ENCODE measurements at regions not wholly inside any gene's neighbourhood (a gene's known extent, or its start where the extent isn't known, plus 50 kb on each side); places are given as distances from the start of the nearest gene placed in this dataset.

- intact Hi-C loops (cut with micrococcal nuclease), result no loop called here
- ATAC-seq (peak; percentile 80), DNase-seq (no peak)
Measured at GRCh38 chr5:68953875-68954617, 139.8 kb upstream of the SLC30A5 start.

- intact Hi-C loops (cut with micrococcal nuclease), result no loop called here
- no peak for DNase-seq
- no peak for ATAC-seq
Measured at GRCh38 chr5:68954618-68954910, 139.2 kb upstream of the SLC30A5 start.

- no peak for DNase-seq
- intact Hi-C loops (cut with micrococcal nuclease), result no loop called here
- no peak for ATAC-seq
Measured at GRCh38 chr5:68957591-68957990, 136.2 kb upstream of the SLC30A5 start.

DNA sequence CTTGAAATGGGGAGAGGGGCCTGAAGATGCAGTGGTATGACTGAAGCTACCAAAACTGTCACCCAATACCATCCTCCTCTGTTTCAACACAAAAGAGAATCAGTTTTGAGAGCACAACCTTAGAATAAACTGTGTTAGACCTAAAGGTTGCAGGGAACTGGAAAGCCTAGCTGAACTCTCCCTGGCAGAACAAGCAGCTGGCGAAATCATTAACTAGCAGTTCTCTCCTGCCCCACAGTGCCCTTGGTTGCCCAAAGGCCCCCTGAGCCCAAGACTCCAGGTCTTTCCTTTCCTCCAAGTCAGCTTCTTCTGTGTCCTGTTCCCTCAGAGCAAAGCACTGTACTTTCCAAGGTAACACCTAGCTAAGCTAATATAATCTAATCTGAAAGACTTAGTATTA, 135.4 kb upstream of the SLC30A5 start:
- intact Hi-C loops (cut with micrococcal nuclease), result no loop called here
- DNase-seq (no peak), ATAC-seq (no peak)

- no peak for DNase-seq
- intact Hi-C loops (cut with micrococcal nuclease), result loop anchor here (10.0 kb wide), 1 partner anchor 506 kb away; no protein-coding TSS in a partner anchor
- ATAC-seq, result no peak
Measured at GRCh38 chr5:68960456-68960855, 133.4 kb upstream of the SLC30A5 start.

DNA sequence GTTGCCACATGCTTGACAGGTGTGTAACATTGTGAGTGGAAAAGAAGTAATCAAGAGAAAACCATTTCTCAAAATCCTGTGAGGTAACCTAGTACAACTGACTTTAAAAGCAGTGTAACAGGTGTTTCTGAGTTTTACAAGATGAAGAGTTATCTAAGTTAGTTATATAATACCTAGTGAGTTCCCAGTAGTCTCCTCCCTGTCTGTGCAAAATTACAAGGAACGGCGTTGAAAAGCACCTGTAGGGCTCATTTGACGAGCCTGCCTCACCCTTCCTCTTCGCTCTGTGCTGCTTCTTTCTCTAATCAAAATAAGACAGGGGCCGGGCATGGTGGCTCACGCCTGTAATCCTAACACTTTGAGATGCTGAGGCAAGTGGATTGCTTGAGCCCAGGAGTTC, 132.9 kb upstream of the SLC30A5 start:
- intact Hi-C loops (cut with micrococcal nuclease), result loop anchor here (10.0 kb wide), 1 partner anchor 506 kb away; no protein-coding TSS in a partner anchor
- ATAC-seq, result no peak

GRCh38 chr5:68961762-68962161, 132.1 kb upstream of the SLC30A5 start:
- DNase-seq, result no peak
- ATAC-seq, result no peak
- intact Hi-C loops (cut with micrococcal nuclease), result loop anchor here (10.0 kb wide), 1 partner anchor 507 kb away; no protein-coding TSS in a partner anchor

More for the DNA sequence above, 132.9 kb upstream of the SLC30A5 start:
- DNase-seq, result no peak

DNA sequence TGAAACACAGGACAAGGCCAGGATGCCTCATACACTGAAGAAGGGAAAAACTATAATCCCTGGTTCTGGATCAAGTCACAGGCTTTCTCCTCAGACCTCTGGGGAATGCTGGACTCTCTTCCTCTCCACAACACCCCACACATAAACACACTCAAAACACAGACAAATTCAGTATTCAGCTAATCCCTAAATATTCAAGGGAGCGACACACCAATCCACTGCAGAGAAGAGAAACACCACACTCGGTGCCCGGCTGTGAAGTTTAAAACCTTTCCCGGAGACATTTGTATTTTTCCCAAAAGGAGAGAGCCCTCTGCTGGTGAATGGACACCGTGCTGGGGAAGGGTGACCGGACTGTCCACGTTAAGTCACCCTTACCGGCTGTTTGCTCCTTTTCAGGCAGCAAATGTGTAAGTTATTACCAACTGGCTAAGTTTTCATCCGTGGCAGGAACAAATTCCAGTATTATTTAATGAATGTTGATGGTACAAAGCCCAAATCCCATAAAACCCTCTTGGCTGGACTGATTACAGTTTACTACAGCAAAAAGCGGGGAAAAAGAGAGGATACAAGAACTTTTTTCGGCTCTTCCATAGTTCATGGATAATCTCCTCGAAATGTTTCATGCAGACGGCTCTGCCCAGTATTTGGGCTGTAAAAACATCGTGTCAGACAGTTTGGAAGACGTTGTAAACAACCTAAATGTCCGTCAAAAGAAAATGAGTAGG, 130.9 kb upstream of the SLC30A5 start:
- intact Hi-C loops (cut with micrococcal nuclease), result loop anchor here (10.0 kb wide), 1 partner anchor 508 kb away; no protein-coding TSS in a partner anchor
- ATAC-seq, result peak; percentile 94
- DNase-seq, result peak; percentile 62

DNA sequence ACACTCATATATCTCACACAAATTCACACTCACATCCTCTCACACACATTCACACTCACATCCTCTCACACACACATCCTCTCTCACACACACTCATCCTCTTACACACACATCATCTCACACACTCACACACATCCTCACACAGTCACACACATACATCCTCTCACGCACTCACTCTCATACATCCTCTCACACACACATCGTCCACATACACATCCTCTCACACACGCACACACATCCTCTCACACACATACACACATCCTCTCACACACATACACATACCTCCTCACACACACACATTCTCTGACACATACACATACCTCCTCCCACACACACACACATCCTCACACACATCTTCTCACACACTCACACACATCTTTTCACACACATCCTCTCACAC, 129.1 kb upstream of the SLC30A5 start:
- ATAC-seq (no peak), DNase-seq (no peak)
- intact Hi-C loops (cut with micrococcal nuclease), result loop anchor here (10.0 kb wide), 1 partner anchor 510 kb away; no protein-coding TSS in a partner anchor

- DNase-seq (no peak), ATAC-seq (no peak)
- intact Hi-C loops (cut with micrococcal nuclease), result loop anchor here (10.0 kb wide), 1 partner anchor 511 kb away; no protein-coding TSS in a partner anchor
Measured at GRCh38 chr5:68965926-68966325, 127.9 kb upstream of the SLC30A5 start.

DNA sequence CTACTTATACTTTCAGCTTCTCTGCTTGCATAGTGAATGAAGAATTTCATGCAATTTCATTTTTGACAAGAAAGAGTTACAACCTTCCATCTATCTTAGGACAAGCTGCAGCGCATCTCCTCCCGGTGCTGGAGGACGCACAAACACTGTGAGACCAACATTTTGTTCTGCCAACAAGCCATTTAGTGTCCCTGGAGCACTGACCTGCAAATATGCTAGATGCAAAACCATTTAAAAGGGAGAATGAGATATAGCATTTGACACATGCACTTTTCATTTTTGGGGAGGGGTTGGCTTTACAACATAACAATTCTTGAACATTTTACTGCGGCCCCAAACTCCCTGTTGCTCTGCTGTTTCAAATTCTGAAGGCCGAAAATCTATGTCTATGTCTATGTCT, 127.2 kb upstream of the SLC30A5 start:
- ATAC-seq (no peak), DNase-seq (no peak)
- intact Hi-C loops (cut with micrococcal nuclease), result loop anchor here (10.0 kb wide), 1 partner anchor 512 kb away; no protein-coding TSS in a partner anchor

- DNase-seq, result no peak
- ATAC-seq, result no peak
- intact Hi-C loops (cut with micrococcal nuclease), result loop anchor here (10.0 kb wide), 1 partner anchor 514 kb away; no protein-coding TSS in a partner anchor
Measured at GRCh38 chr5:68968429-68968828, 125.4 kb upstream of the SLC30A5 start.

DNA sequence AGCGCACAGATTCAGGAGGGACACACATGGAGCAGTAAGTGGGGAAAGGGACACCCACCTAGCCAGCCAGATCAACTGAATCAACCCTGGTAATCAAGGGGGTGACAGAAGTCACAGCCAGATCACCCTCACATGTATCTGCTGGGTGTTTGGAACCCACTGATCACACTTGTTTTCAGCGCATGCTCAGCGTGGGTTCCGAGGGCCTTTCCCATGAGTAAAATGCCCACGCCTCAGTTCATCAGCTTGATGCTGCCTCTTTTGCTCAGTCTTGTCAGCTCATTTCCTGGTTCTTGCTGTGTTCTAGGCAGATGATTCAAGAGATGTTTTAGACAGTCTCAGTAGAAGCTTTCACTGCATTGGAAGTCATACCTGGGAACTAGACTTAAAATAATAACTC, 123.2 kb upstream of the SLC30A5 start:
- DNase-seq (no peak), ATAC-seq (no peak)
- intact Hi-C loops (cut with micrococcal nuclease), result no loop called here

DNA sequence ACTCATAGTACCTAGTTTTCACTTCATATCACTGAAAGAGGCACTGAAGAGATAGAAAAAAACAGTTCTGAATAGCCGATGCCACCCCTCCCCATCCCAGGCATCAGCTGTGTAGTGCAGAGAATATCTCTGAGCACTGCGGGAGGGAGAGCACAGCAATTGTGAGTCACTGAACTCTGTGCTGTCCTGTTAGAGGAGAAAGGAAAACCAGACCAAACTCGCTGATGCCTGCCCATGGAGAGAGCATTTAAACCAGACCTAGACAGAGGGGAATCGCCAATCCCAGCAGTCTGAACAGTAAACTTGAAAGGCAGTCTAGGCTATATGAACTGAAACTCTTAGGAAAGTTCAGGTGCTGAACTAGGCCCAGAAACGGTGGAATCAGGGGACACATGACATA, 120.1 kb upstream of the SLC30A5 start:
- ATAC-seq (no peak), DNase-seq (no peak)
- intact Hi-C loops (cut with micrococcal nuclease), result no loop called here

DNA sequence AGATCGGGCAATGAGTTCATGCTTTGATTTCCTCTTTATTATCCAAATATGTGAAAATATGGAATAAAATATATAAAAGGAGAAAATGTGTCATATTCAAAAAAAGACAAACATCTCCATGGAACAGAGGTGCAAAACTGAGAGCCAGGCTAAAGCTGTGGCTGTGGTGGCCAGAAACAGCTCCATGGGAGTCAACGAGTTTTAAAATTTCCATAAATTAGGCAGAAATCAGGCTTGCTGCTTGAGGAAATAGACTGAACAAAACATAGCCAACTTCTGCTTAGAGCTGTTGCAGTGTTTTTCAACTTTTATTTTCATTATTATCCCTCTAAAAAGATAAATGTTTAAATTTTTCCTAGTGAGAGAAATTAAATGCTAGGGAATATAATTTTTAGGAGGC, 110.8 kb upstream of the SLC30A5 start:
- DNase-seq, result no peak
- ATAC-seq, result no peak
- intact Hi-C loops (cut with micrococcal nuclease), result no loop called here

GRCh38 chr5:68983959-68984358, 109.9 kb upstream of the SLC30A5 start:
- no peak for DNase-seq
- intact Hi-C loops (cut with micrococcal nuclease), result no loop called here
- no peak for ATAC-seq

DNA sequence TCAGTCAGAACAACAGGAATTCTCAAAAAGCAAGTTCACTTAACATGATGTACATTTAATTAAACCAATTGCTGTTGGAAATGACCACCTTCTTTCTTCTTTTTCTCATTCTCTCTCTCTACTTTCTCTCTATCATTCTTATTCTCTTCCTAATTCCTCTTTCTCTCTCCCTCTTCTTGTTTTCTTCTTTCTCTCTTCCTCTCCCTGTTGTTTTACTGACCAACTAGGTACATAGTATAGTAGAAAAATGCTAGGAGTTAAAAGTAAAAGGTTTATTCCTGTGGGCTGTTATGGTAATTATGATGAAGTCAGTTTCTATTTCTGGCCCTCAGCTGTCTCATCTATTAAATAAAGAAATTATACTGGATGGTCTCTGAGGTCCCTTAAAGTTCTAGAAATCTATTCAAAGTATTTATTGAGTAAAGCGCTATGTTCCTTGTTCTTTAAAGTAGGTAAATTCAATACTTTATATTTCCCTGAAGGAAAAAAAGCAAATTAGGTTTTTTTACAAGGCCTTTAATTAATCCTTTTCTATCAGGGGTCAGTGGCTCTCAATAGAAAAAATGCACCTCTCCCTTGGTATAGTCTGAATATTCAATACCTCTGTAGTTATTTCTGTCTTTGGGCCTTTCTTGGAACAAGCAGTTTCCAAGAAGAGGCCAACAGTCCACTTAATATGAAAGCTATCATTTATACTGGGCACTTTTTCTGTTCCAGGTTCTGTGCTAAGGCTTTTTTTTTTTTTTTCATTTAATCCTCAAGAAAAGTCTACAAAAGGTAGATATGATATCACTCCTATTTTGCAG, 102.3 kb upstream of the SLC30A5 start:
- DNase-seq, result no peak
- no peak for ATAC-seq
- intact Hi-C loops (cut with micrococcal nuclease), result no loop called here

DNA sequence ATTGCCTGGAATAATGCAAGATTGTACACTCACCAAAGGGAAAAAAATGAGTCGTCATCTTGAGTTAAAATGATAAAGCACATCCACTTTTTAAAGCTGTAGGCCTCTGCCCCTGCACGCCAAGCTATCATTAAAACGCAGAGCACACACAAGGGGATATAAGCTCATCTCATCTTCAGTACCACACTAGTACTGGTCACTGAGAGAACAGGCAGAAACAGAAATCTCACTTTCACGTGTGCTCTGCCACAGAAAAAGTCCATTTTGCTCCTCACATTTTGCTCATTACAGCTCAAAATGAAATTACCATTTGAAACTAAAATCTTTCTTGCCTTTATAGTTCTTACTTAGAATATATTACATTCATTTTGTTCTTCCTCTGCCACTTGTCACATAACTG, 99.2 kb upstream of the SLC30A5 start:
- ATAC-seq (no peak), DNase-seq (no peak)
- intact Hi-C loops (cut with micrococcal nuclease), result no loop called here

GRCh38 chr5:68995845-68996545, 97.8 kb upstream of the SLC30A5 start:
- intact Hi-C loops (cut with micrococcal nuclease), result no loop called here
- ATAC-seq (no peak), DNase-seq (no peak)
